ENCODE measurements at regions not wholly inside any gene's neighbourhood (a gene's known extent, or its start where the extent isn't known, plus 50 kb on each side); places are given as distances from the start of the nearest gene placed in this dataset.

- TF ChIP-seq CTCF (IDR thresholded peaks at IDR 0.05 in 2 of 3, conservative IDR thresholded peaks at IDR 0.05 in 1 of 3; ENCODE audit: borderline replicate concordance in 1 of 3, insufficient read depth in 1 of 3, low read depth in 2 of 3, low read length in 2 of 3): no peak
- no peak for TF ChIP-seq JUND (IDR thresholded peaks at IDR 0.05)
- no peak for TF ChIP-seq ZNF274 (IDR thresholded peaks at IDR 0.05; ENCODE audit: low read depth, low read length)
- no peak for TF ChIP-seq POLR2A (IDR thresholded peaks at IDR 0.05; ENCODE audit: borderline replicate concordance, extremely low read depth, insufficient read depth, insufficient read length)
- no peak for TF ChIP-seq SIN3A (IDR thresholded peaks at IDR 0.05; ENCODE audit: low read depth)
- no peak for TF ChIP-seq CEBPB (IDR thresholded peaks at IDR 0.05; ENCODE audit: low read depth)
- TF ChIP-seq REST (IDR thresholded peaks at IDR 0.05; ENCODE audit: low read depth): no peak
- TF ChIP-seq POLR2AphosphoS5 (IDR thresholded peaks at IDR 0.05; ENCODE audit: low read depth, low read length): no peak
- TF ChIP-seq YY1 (IDR thresholded peaks at IDR 0.05; ENCODE audit: extremely low read depth, insufficient replicate concordance, low read depth, low read length): no peak
- no peak for TF ChIP-seq EZH2 (IDR thresholded peaks at IDR 0.05)
- TF ChIP-seq ZFX (IDR thresholded peaks at IDR 0.05): no peak
- TF ChIP-seq MAX (IDR thresholded peaks at IDR 0.05): no peak
Measured at GRCh38 chr4:189124791-189125190, 815.9 kb upstream of the FRG1 start.
